GM19468 (cell line): ENCODE measurements at regions not wholly inside any gene's neighbourhood (a gene's known extent, or its start where the extent isn't known, plus 50 kb on each side); places are given as distances from the start of the nearest gene placed in this dataset.

Experiments
- ATAC-seq: cut with Tn5 transposase; IDR thresholded peaks from one replicate; pipeline ENCODE4 v1.9.1; 2021; ENCODE audit warnings: mild to moderate bottlenecking, moderate library complexity, moderate number of reproducible peaks; ENCODE audit not compliant: unreplicated experiment; ENCODE audit errors: extremely low read depth

- no peak for ATAC-seq
These were observed 311.3 kb downstream of the C11orf87 start for GRCh38 chr11:109733245-109733644.

- ATAC-seq, result no peak
These were observed 312.6 kb downstream of the C11orf87 start for GRCh38 chr11:109734566-109734965.

DNA sequence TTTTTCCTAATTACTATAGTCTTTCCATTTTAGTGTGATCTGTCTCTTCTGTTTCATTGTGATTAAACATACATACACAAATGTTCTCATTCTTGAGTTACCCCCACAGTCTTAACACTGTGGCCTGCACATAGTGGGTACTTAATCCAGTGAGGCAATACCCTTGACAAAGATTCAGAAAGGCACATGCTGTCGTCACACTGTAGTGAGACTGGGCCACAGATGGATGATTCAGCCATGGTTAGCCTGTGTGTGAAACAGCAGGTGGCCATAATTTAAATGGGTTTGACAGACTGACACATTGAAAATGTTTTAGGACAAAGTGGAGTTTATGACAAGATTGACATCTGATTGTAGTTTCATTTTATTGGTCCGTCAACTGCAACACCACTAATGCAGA is 313.1 kb downstream of the C11orf87 start:
- ATAC-seq, result no peak

DNA sequence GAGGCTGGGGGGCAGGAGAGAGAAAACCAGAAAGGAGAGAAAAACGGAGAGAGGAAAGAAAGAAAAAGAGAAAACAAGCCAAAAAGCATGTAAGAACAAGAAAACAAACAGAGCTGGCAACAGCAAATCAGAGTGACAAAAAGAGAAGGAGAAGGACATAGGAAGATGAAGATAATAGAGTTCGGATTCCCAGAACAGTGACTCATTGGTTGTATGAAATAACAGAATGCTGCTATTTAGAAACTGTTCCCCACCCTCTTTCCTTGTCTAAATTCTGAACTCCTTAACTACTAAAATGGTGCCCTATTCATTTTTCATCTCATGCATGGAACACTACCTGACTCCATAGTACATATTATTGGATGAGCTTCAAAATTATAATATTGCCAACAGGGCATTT is 317.4 kb downstream of the C11orf87 start:
- no peak for ATAC-seq

DNA sequence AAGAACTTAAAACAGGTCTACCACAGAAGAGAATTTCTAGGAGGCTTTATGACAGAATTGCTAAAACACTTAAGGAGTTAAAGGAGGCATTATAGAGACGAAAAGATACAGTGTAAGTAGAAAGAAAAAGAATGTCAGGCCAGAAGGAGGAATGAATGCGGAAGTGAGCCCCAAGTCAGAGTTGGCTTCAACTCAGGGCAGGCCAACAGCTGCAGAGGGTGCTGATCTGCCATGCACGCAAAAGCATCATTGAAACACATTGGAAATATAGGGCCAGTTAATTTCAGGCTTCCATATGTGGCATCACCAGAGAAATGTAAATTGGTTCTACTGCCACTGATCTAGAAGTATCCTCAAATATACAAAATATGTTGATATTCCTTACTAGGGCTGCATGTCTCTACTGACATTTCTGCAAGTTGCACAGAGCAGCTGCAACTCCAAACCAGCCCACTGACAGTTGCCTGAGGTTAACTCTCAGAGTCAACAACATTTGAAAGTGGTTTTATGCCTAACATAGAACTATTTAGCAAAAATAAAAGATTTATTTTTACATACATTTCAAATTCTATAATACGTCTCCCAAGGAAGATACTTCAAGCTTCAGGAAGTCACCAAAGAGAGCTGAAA is 324.1 kb downstream of the C11orf87 start:
- ATAC-seq, result no peak

DNA sequence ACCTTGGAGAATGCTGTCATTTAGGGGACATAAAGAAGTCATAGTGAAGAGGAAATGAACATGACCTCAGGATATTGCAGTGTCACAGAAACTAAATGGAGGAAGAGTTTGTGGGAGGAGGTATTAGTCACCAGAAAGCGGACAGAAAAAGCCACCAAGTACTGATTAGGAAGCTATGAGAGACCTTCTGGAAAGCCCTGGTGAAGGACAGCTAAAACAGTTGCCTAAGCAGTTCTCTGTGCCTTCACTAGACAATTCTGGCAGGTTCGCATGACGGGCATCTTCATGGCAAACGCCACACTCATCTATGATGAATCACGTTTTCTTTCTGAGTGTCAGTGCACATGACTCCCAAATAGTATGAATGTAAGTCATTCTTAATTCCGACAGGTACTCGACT is 325.8 kb downstream of the C11orf87 start:
- ATAC-seq, result no peak

DNA sequence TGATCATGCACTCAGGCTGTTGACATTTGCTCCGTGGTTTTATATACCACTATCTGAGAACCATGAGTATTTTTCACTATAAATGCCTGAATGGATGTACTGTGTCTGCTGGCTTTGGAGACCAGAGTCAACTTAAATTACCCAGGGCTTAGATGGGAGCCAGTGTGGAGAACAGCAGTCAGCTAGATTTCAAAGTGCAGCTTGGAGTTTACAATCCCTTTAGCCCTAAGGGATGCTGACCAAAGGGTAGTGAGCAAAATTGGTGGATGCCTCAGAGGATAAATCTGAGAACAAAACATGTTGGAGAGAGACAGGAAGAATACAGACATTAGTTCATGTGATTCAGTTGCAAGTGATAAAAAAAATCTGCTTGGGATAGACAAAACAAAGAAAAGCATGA is 327.5 kb downstream of the C11orf87 start:
- no peak for ATAC-seq

DNA sequence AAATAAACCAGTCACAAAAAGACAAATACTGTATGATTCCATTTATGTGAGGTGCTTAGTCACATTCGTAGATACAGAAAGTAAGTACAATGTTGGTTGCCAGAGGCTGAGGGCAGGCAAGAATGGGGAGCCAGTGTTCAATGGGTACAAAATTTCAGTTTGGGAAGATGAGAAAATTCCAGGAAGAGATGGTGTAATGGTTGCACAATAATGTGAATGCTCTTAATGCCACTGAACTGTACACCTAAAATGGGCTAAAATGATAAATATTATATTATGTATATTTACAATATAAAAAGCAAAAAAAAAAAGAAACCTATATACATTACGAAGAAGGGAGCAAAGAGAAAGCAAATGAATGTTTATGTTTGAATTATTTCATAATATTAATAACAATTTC is 329.0 kb downstream of the C11orf87 start:
- no peak for ATAC-seq

- no peak for ATAC-seq
These were observed 330.3 kb downstream of the C11orf87 start for GRCh38 chr11:109752212-109752825.

- ATAC-seq, result no peak
These were observed 334.5 kb downstream of the C11orf87 start for GRCh38 chr11:109756521-109756920.

GRCh38 chr11:109756951-109757350 is 335.0 kb downstream of the C11orf87 start:
- no peak for ATAC-seq

DNA sequence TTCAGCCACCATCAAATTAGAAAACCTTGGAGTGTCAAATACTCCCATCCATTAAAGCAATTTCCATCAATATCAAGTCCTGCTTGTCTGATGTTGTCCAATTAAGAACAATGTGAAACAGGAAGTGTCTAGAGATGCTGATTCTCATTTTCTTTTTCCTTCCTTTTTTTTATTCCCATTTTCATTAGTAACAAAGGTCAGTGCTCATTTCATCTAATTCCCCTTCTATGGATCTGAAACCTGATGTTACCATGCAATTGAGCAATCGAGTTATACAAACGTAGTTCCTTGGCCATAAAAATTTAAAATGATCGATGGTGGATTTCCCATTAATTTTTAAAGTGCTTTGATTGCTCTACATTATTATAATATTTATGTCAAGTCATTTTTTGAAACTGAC is 330.6 kb upstream of the ZC3H12C start:
- no peak for ATAC-seq

GRCh38 chr11:109765709-109766311 is 327.4 kb upstream of the ZC3H12C start:
- no peak for ATAC-seq

DNA sequence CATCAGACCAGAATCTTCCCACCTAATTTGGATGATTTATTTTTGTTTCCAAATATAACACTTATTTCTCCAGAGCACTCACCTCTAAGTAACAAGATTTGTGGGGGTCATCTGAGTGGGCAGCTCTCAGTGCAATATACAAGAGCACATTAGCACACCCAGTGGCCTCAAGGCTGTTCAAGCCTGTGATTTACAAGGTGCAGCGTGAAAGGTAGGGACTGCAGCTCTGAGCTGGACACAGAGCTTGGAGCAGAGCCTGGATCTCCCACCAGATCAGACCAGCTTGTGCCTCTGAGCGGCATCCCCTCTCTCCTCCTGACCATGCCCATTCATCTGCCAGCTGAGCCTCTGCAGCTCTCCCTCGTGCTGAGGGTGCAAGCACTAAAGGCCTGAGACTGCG is 323.3 kb upstream of the ZC3H12C start:
- ATAC-seq, result no peak

DNA sequence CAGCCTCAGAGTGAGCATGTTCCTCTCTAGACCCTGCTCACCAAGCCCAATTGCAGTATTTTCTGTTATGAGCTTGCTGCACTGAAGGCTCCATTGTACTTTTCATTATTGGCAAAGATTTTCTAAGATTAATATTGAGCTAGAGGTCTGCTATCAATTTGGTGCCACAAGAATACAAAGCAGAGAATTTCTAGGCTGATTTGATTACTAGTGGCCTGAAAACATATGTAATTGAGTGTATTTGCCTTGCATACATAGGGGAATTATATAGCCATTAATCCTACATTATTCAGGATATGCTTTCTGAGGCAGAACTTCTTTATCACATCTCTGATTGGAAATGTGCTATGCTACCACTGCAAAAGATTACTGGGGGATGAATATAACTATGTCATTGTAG is 322.9 kb upstream of the ZC3H12C start:
- ATAC-seq, result no peak

GRCh38 chr11:109772892-109773291 is 320.3 kb upstream of the ZC3H12C start:
- no peak for ATAC-seq

DNA sequence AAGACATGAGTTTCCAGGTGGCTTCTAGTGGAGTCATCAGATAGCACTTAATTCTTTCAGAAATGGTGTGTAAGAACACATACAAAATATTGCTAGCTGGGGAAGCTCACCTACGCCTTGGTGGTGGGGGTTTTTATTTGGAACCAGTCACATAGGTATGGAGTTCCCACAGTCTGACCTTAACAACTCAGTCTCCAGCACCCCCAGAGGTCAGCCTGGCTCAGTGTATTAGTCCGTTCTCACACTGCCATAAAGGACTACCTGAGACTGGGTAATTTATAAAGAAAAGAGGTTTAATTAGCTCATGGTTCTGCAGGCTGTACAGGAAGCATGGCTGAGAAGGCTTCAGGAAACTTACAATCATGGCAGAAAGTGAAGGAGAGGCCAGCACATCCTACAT is 317.5 kb upstream of the ZC3H12C start:
- no peak for ATAC-seq

DNA sequence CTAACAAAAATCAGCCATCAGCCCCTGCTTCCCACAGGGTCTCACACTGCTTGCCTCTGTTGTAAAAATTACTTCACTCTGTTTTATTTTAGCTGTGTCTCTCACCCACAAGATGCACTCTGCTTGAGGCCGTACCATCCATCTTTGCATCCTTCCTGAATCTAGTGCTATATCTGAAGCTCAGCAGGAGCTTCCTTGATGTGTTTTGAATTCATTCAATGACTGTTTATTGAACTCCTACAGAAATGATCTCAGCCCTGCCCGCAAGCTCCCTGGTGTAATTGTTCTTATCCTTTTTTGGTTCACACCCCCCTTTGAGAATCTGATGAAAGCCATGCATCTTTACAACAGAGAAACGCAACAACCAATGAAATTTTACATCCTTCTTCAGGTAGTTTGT is 310.2 kb upstream of the ZC3H12C start:
- ATAC-seq, result no peak

DNA sequence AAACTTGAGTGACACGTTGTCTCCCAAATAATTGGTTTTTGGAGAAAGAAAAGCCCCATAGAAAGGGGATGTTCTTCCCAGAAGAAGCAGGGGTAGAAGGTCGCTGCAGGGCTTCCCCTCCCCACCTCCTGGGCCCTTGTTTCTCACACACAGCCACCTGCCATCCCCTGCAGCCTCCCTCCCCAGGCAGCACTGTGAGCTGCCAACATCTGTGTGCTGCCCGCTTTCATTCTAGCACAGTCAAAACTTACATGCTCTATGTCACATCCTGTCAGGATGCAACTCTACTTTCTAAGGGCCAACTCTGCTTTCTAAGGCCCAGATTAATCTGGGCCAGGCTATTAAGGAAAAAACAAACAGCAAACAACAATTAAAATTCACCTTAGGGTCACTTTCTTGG is 309.4 kb upstream of the ZC3H12C start:
- peak; percentile 97 for ATAC-seq

GRCh38 chr11:109784536-109784935 is 308.7 kb upstream of the ZC3H12C start:
- no peak for ATAC-seq

- no peak for ATAC-seq
These were observed 308.0 kb upstream of the ZC3H12C start for GRCh38 chr11:109785198-109785597.

GRCh38 chr11:109785714-109786113 is 307.5 kb upstream of the ZC3H12C start:
- no peak for ATAC-seq
